ENCODE measurements at regions not wholly inside any gene's neighbourhood (a gene's known extent, or its start where the extent isn't known, plus 50 kb on each side); places are given as distances from the start of the nearest gene placed in this dataset.
A peak's percentile ranks its signal among the peaks of the same experiment; 100 is the strongest.
"Not testable (repeated sequence)": the region's sequence is repeated elsewhere in the genome, so short reads cannot be mapped to it uniquely, and the experiment has no call there.

DNA sequence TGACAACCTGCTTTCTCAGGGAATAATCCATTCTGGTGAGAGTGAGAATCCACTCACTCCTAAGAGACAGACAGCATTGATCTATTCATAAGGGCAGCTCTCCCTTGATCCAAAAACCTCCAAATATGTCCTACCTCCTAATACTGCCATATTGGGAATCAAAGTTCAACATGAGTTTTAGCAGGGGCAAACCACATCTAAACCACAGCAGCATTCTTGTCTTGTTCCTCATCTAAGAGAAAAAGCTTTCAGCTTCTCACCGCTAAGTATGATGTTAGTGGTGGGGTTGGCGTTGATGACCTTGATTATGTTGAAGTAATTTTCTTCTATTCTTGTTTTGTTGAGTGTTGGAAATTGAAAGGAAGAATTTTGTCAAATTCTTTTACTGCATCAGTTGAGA is 69.6 kb downstream of the SERTM2 start:
- DNase-seq (ENCODE audit: low read depth): peak; percentile 0

- DNase-seq (ENCODE audit: low read depth): no peak
Observed at GRCh38 chrX:111585337-111585736, 73.9 kb downstream of the SERTM2 start.

DNA sequence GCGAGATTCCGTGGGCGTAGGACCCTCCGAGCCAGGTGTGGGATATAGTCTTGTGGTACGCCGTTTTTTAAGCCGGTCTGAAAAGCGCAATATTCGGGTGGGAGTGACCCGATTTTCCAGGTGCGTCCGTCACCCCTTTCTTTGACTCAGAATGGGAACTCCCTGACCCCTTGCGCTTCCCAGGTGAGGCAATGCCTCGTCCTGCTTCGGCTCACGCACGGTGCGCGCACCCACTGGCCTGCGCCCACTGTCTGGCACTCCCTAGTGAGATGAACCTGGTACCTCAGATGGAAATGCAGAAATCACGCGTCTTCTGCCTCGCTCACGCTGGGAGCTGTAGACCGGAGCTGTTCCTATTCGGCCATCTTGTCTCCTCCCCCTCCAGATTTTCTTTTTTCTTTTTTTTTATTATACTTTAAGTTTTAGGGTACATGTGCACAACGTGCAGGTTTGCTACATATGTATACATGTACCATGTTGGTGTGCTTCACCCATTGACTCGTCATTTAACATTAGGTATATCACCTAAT is 83.0 kb downstream of the SERTM2 start:
- not testable (repeated sequence) for DNase-seq (ENCODE audit: low read depth)

DNA sequence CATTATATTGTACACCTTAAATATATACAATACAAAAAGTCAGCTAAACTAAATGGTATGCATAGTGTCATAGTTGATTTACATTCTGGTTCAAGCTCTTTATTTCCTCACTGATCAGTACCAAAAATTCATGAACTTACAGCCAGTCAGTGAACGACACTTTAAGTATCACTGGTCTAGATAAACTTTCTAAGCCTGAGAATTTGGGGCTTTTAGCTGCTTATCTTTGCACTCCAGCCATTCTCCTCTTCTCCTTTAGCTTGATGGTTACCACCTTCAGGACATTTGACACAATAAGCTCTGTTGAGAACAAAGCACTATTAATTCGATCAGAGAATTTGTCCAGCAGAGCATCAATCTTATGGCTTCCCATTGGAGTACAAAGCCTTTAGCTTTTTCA is 83.0 kb upstream of the ALG13 start:
- no peak for DNase-seq (ENCODE audit: low read depth)

- DNase-seq (ENCODE audit: low read depth): no peak
Observed at GRCh38 chrX:111608724-111609123, 72.2 kb upstream of the ALG13 start.

DNA sequence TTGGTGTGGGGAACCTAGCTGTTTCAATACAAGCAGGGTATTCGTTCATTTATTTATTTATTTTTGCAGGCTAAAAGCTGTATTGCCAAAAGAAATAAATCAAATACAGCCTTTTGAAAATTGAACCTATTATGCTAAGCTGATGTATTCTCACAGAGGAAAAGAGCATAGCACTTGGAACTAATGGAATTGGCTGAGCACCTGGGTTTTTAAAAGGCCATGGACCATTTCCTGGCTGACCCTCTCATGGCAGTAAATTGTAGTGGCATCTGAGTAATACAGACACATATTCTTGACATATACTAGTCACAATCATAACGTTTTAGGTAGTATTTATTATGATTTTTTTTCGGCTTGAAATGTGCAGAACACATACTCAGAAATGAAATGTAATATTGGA is 71.8 kb upstream of the ALG13 start:
- DNase-seq (ENCODE audit: low read depth): no peak

DNA sequence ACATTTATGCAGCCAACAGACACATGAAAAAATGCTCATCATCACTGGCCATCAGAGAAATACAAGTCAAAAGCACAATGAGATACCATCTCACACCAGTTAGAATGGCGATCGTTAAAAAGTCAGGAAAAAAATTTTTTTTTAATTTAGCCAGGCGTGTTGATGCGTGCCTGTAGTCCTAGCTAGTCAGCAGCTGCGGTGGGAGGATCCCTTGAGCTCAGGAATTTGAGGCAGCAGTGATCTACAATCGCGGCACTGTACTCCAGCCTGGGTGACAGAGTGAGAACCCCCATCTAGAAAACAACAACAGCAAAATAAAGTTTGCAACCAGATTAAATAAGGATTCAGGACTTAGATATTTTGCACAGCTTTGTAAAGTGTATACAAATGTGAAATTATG is 65.7 kb upstream of the ALG13 start:
- no peak for DNase-seq (ENCODE audit: low read depth)

DNA sequence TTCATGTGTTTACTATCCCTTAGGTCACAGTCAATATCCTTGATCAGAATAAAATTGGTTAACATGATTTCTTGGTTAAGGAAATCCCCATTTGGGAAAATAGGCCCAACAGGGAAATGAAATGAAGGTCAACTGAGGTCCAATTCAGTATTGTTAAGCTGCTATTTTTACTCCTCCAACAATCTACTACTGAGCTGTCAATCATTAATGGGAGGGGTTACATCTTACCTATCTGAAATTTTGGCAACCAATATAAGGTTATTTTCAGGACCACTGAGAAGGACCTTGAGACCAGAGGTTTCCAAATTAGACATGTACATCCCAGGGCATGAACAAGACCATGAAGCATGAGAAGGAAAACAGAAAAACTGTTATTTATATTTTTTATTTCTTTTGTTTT is 64.2 kb upstream of the ALG13 start:
- DNase-seq (ENCODE audit: low read depth): no peak

DNA sequence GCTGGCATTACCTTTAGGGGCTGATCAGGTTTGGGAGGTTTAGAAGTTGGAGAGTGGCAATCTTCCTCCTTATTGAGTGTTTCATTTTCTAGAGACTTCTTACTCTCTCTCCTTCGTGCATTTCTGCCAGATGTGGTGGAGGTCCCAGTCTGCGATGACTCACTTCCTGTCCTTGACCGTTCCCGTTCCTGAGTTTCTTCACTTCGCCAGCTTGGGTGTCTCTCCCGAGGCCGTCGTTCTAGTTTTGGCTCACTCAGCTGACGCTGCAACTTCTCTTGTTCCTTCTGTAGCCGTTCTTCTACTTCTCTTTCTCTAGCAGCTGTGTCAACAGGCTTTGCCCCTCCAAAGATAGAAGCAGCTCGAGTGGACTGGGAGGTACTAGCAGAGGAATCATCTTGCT is 60.9 kb upstream of the ALG13 start:
- not testable (repeated sequence) for DNase-seq (ENCODE audit: low read depth)

DNA sequence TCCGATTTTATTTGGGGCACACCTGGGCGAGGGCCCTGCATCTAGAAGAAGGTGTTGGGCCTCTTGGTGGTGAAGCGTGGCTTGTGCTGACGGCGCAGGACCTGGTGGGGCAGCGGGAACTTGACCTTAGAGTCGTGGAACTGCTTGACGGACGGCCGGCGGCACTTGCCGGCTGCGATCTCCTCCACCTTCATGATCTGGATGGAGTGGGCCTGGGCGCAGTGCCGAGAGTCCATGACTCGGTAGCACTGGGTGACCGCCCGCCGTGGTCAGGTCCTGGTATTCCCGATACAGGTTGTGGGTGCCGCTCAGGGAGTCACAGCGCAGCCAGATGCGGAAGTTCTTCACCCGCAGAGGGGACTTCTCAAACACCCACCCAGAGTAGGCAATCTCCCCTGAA is 56.8 kb upstream of the ALG13 start:
- no peak for DNase-seq (ENCODE audit: low read depth)

GRCh38 chrX:111627256-111627655 is 53.7 kb upstream of the ALG13 start:
- DNase-seq (ENCODE audit: low read depth): not testable (repeated sequence)

All from ELR (cell line).